Hematopoietic multipotent progenitor cell treated with erythropoietin and hydrocortisone succinate and interleukin-3 and kit ligand, for 6 days (in vitro differentiated cells): ENCODE measurements at regions not wholly inside any gene's neighbourhood (a gene's known extent, or its start where the extent isn't known, plus 50 kb on each side); places are given as distances from the start of the nearest gene placed in this dataset.

Experiments used
- DNase-seq: peaks from one replicate; pipeline ENCODE4 v3.0.0-alpha.2; 2015

DNA sequence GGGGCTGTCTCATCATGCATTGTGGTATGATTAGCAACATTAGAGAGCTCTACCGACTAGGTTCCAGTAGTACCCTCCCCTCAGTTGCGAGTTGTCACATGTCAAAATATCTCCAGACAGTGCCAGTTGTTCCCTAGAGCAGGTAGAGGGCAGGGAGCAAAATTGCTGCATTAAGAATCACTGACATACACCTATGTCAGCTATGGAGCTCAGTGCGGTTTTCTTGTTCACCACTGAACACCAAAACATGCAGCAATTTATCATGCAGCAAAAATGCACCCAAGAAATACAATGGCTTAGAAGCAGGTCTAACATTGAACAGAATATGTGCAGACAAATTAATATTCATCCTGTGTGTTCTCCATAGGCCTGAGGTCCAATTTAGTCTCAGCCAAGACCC lies 186.9 kb upstream of the STARD13 start:
- DNase-seq: no peak

- DNase-seq: no peak
These were observed 193.6 kb upstream of the STARD13 start for GRCh38 chr13:33479105-33479504.

DNA sequence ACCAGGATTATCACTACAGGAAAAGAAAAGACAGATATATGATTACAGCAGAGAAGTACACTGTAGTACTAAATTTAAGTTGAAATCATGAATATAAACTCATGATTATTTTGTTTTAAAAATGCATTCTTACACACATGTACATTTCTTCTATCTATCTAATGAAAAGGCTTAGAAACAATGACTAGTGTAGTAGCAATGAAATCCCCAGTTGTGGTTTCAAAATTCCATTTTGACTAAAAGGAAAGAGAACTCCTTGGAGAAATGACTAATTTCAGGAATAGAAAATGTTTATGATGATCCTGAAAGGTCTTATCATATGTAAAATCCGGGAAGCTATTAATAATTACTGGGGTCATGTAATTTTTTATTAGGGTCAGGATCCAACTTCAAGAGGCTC lies 195.0 kb upstream of the STARD13 start:
- DNase-seq: no peak

- DNase-seq: no peak
These were observed 197.9 kb upstream of the STARD13 start for GRCh38 chr13:33483471-33483870.

- DNase-seq: no peak
These were observed 199.7 kb upstream of the STARD13 start for GRCh38 chr13:33485247-33485646.

GRCh38 chr13:33487575-33488243 lies 202.2 kb upstream of the STARD13 start:
- DNase-seq: peak; percentile 64

DNA sequence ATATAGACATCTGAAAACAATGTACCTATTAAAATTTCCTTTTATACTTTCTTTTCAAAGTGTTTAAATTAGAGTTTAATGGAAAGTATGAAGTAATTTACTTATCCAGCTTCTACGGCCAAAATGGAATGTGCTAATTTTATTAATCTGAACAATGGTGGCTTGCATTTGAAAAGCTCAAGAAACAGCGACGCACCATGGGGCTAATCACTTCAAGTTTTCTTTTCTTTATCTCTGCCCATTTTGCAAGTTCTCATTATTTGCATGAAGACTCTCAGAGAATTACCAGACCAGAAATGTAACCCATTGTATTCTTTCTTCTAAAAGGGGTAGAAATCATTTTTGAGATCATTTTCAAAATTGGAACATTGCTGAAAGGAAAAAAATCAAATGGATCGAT lies 204.0 kb upstream of the STARD13 start:
- DNase-seq: no peak

GRCh38 chr13:33490461-33491327 lies 205.1 kb upstream of the STARD13 start:
- no peak for DNase-seq

DNA sequence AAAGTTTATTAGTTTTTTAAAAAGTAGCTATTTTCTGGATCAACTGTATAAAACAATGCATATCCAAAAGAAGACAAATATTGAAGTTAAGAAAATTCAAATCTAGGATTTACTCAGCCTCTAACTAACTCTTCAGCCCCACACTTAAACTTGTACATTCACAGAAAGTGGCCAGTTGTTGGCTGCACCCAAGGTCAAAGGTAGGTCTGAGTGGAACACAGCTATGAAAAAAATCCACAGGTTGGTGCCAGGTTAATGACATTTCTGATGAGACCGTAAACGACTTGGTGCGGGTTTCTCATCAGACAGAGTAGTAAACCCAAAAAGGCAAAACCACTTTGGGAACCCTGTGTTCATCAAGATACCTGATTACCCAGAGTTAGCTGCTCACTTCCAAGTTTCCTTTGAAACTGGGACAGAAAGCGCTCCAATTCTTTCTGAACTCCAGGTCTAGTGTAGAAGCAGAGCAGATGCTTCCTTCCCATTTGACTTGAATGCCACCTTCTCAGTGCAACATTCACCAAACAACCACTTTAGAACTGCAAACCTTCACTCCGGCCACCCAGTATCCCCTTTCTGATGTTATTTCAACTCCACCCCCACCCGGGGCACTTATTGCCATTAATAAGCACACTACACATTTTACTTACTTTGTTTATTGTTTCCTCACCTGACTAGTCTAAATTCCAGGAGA lies 208.3 kb upstream of the STARD13 start:
- DNase-seq: no peak

DNA sequence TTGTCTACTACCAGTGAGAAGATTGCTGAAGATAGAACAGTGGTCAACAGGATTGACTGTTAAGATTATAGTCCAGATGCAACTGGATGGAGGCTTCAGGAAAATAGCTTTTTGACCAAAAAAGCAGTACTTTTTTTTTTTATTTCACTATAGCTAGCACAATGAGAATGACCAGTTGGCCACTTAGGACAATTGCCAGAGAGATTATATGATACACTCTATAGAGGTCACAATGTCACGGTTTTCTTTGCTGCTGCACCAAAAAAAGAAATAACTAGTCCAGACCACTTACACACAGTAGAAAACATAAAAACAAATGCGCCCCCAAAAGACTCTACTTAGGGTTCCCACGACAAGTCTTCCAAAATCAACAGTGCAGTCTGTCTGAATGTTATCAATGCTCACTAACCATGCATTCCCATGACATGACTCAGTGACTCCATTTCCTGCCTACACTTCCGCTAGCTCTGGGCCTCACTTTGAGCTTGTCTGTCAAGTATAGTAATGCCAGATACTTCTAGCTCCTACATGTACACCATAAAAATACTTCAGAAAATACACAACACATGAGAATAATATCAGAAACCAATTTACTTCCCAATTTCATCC lies 209.1 kb upstream of the STARD13 start:
- no peak for DNase-seq

DNA sequence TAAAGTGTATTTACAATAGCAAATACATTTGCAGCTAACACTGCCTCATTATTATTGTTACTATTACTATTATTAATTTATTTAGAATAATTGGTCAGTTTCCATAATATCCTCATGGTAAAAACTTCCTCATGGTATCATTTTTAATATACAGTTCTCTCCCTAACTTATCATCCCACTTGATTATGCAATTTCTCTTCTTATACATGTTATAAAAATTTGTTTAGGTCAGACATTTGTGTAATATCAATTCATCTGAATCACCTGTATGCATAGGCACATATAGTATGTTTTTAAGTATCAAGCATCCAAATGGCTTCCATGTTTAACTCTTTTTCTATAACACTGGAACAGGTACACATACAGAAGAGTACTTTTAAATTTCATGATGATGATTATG lies 210.8 kb upstream of the STARD13 start:
- no peak for DNase-seq

GRCh38 chr13:33497146-33497845 lies 211.7 kb upstream of the STARD13 start:
- DNase-seq: no peak

- no peak for DNase-seq
These were observed 222.5 kb upstream of the STARD13 start for GRCh38 chr13:33508060-33508459.

DNA sequence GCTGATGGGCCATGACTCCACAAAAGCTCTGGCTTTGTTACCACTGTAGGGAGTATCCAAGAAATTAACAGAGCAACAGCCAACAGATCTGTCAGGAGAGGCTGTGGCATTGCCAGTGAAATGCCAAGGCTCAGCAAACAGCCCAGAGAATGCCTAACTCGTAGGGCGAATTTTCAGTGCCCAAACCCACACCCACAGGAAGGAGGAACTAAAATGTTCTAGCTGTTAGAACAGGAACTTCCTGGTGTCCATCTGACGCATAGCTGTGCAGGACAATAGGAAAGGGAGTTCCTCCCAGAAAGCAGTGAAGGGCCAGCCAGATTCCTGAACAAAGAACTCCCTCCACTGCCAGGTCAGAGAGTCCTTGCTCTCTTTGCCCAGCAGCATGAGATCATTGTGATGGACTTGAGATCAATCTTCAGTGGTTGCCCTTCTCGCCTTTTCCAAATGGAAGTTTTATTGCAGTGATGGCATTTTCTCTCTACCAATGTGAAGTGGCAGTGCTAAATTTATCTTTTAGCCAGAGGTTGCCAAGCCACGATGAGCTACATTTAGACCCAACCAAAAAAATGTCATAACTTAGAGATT lies 224.2 kb upstream of the STARD13 start:
- DNase-seq: no peak

DNA sequence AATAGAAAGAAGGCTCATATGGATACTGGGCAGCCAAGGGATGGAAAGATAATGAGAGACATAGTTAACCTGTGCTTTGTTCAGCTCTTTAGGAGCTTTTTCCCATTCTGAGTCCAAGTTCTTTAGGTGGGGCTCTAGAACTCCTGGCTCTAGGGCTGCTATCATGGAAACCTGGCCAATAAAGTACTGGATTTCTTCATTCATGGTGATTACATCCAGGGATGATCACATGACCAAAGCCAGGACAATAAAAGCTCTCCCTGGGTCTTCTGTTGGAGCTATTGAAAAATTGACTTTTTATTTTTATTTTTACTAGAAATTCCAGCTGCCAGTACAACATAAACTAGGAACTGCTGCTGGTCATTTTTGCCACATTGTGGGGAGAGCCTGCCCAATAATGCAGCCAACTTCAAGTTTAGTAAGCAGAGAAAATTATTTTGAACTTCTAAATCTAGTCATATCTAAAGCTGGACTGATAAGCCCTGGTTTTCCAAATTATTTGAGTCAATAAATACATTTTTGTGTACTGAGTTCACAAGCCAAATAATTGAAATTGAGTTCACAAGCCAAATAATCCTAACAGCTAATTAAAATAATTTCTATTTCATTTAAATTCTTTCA lies 224.9 kb upstream of the STARD13 start:
- DNase-seq: no peak

GRCh38 chr13:33512880-33513554 lies 227.5 kb upstream of the STARD13 start:
- no peak for DNase-seq

GRCh38 chr13:33514362-33514761 lies 228.8 kb upstream of the STARD13 start:
- no peak for DNase-seq

GRCh38 chr13:33515146-33515545 lies 229.6 kb upstream of the STARD13 start:
- no peak for DNase-seq

DNA sequence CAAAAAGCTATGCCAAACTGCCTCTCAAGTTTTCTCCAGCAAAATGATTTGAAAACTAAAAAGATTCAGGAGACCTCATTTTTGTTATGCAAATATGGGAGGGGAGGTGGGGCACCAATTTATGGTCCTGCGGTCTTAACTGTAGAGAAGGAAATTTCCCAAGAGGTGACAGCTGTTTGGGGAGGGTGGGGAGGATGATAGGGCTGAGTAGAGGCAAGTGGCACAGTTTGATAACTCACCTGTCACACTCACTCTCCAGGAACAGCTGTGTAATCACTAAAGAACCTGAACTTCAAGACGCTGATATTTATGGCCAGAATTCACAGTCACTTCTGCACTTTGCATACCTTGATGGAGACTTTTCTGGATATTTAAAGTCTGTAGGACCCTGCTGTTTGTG lies 232.9 kb upstream of the STARD13 start:
- DNase-seq: no peak

DNA sequence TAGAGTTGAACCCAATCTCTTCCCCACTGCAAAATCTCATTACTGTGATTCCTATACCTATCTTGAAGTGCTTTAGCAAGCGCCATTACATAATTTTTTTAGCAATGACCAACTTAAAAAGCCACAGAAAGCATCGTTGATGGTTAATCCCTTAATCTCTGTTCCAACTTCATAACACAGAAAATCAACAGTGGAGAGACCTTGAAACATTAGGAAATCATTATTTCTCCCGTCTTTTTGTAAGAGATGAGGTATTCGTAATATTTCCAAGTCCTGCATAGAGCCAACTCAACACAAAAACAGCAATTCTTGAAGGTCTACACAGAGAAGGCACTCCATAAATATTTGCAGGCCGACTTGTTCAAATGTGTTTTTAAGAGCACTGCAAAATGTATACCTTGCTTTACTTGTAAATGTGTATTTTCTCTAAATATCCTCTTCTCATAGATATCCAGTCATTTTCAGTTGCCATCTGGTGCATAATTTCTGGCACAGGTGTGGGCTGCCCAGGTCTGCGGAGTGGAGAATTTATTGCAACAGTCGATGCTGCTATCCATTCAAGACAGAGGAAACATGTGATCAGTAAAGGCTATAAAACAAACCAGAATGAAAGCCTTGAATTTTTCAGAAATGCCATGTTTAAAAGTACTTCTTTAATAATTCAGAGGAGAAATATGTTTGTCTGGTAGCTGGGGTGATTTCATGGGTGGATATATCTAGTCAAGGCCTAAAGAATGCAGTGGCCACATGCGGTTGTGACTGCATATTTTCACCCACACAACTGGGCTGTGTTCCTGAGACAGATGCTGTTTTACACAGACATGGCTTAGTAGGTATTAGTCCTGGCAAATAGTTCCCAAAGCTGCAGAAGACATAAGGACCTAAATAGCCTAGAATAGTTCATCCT lies 234.3 kb upstream of the STARD13 start:
- no peak for DNase-seq
